NCI-H524 treated with DMSO at 0.1 percent for 48 hours (cell line): ENCODE measurements at regions not wholly inside any gene's neighbourhood (a gene's known extent, or its start where the extent isn't known, plus 50 kb on each side); places are given as distances from the start of the nearest gene placed in this dataset.
"Not testable (repeated sequence)": the region's sequence is repeated elsewhere in the genome, so short reads cannot be mapped to it uniquely, and the experiment has no call there.

ENCODE experiments used
- DNase-seq: peaks from one replicate; lab custom pipeline; 2025; lab: John Stamatoyannopoulos, UW

DNA sequence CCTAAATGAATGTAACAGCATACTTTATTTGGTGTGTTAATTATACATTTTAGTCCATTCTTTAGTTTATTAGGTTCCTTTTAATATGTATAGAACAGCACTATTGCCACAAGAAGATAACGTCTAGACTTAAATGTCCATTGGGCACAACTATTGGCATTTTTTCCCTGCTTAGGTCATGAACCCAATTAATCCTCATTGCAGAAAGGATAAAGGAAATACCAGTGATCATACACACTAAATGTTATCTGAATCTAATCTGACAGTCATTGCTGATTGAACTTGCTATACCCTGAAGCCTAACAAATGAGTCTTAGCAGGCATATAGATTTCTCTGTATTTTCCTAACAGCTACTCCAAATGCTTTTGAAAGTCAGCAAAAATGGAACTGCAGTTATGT, 2250.0 kb upstream of the AGA start:
- DNase-seq, result no peak

DNA sequence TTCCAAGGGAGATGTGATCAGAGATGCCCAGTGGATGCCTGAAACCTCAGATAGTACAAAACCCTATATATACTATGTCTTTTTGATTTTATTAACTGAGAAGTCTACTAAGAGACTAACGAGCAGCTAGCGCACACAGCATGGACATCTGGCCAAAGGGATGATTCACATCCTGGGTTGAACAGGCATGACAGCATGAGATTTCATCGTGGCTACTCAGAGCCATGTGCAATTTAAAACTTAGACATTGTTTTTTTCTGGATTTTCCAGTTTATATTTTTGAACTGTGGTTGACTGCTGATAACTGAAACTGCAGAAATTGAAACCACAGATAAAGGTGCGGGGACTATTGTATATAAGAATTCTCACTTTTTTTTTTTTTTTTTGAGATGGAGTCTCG, 2252.9 kb upstream of the AGA start:
- DNase-seq, result no peak

DNA sequence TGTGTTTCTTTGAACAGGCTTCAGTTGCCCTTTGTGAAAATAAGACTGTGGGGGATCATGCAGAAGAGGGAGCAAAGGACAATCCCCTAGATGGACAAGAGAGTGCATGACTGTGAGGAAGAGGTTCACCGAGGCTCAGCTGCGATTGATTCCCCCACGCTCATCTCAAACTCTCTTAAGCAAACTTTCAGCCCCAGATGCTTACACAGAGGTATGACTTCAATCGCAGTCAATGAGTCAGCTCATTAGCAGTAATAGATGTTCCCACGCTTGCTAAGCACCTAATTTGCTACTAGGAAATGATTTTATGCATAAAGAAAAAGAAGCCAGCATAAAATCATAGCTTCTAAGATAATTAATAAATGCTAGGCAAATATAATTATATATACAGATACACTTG, 2256.1 kb upstream of the AGA start:
- DNase-seq, result no peak

DNA sequence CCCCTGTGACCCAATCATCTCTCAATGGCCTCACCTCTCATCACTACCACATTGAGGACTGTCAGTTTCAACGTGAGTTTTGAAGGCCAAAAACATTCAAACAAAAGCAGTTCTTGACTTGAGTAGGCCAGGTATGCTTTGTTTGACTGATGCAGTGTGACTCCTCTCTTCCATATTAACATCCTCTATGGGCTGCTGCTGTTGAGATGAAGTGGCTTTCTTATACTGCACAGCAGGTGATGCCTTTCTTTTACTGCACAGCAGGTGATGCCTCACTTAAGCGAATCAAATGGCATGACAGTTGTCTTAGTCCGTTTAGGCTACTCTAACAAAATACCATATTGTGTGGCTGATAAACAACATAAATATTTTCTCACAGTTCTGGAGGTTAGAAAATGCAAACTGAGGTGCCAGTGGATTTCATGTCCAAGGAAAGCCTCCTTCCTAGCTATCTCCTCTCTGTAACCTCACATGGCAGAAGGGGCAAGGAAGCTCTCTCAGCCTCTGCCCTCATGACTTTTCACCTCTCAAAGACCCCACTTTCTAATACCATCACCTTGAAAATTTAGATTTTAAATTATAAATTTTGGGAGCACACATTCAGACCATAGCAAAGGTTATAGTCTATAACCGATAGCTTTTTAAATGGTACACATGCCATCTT, 2267.9 kb upstream of the AGA start:
- DNase-seq, result no peak

DNA sequence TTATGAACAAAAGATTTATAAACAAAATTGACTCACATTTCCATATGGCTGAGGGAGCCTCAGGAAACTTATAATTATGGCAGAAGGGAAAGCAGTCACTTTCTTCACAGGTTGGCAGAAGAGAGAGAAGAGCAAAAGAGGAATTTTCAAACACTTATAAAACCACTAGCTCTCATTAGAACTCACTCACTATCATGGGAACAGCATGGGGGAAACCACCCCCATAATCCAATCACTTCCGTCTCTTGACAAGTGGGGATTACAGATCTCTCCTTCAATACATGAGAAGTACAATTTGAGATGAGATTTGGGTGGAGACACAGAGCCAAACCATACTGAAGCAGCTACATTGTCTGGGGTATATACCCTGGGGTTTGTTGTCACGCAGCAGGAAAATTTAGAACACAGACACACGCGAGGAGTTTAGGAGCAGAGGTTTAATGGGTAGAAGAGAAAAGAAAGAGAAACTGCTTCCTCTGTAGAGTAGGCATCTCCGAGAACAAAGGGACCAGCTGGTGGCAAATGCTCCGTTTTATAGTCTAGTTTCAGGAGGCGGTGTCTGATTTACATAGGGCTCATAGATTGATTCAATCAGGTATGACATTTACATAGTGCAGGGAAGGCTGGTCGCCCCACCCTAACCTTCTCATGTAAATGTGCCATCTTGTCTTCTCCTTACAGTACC, 2277.7 kb upstream of the AGA start:
- no peak for DNase-seq

DNA sequence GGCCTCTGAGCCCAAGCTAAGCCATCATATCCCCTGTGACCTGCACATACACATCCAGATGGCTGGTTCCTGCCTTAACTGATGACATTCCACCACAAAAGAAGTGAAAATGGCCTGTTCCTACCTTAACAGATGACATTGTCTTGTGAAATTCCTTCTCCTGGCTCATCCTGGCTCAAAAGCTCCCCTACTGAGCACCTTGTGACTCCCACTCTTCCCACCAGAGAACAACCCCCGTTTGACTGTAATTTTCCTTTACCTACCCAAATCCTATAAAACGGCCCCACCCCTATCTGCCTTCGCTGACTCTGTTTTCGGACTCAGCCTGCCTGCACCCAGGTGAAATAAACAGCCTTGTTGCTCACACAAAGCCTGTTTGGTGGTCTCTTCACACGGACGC, 2284.3 kb upstream of the AGA start:
- DNase-seq, result not testable (repeated sequence)

DNA sequence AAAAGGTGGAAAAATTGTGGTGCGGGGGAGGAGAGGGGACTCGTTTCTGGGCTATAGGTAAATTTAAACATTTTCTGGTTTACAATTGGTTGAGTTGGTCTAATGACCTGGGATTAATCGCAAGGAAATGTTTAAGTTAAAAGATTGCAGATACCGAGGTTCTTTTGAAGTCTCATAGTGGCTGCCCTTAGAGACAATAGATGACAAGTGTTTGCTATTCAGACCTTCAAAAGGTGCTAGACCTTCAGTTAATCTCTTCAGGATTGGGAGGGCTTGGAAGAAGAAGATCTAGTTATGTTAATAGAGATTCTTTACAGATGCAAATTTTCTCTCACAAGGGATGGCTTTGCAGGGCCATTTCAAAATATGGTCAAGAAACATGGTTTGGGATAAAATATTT, 2286.1 kb upstream of the AGA start:
- no peak for DNase-seq

DNA sequence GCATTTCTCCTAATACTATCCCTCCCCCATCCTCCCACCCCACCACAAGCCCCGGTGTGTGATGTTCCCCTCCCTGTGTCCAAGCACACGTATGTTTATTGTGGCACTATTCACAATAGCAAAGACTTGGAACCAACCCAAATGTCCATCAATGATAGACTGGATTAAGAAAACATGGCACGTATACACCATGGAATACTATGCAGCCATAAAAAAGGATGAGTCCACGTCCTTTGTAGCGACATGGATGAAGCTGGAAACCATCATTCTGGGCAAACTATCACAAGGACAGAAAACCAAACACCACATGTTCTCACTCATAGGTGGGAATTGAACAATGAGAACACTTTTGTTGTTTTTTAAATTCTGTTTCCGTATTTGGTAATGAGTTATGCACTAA, 2294.6 kb upstream of the AGA start:
- DNase-seq, result not testable (repeated sequence)

DNA sequence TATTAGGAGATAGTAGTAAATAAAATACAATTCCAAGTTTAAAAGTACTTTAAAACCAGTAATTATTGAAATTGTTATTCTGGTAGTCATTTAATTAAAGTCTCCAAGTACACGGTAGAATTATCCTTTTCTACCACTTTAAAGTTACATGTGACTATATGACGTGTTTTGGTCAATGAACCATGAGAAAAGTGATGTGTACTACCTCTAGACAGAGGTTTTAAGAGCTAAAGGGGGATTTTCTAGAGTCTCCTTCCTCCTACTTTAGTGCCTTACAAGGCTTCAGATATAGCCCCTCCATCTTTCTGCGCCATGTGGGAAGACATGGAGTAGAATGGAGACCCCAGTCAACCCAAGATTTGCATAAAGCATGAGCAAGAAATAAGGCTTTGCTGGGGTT, 2296.6 kb upstream of the AGA start:
- no peak for DNase-seq

DNA sequence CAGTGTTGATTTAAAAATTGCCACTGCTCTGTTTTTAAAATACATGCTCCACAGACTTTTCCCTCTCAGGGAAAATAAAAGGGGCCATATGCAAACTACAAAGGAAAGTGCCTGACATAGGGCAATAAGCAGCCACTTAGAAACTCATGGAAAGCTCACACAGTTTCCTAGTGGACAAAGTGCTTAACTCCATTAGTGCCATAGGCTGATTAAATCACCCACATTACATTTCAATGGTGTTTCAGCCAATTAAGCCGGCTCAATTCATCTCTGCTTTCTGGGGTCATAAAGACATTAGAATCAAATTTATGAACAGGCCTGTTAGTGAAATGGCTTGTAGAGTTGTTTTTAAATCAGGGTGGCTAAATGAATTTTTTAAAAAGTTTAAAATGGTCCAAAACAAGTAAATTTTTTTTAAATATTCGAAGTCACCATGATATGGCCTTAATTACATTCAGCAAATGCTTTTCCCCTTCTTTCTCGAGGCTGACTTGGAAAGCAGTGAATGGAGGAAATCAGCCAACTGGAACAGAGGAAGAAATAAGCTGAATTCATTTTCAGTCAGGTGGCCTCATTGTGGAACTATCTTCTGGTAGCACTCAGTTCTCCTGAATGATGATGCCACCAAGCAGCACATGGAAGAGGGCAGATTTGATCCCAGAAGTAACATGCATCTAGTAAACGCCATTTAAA, 2305.1 kb upstream of the AGA start:
- DNase-seq, result no peak

DNA sequence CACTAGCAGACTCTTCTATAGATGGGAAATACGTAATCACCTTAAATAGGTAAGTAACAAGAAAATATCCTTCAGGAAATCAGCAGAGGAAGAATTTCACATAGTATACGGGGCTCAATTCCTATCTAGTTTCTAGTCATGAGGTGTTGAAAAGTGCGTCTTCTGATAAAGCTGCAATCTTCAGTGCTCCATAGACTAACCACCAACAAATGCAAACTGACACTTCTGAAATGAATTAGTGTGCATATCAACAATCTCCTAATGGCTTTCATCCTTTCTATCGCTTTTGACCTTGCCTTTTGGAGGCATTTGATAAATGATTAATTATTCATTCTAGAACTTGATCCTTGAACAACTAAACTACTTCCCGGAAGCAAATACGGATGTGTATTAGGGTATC, 2306.6 kb upstream of the AGA start:
- no peak for DNase-seq

DNA sequence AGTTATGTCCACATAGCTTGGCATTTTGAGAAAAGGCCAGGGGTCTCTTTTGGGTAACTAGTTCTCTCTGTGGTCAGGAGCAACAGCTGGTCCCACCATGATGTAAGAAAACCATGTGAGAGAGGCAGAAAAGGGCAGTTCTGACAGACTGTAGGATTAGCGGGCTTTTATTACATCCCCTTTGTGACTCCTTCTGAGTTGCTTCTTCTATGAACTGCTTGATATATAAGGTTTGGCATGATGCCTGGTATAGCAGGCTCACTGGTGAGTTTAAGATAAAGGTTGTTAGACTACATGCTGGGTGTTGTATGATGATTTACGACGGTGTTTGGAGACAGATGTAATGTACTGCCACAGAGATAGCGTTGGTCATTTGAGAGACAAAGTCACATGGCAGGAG, 2308.1 kb upstream of the AGA start:
- DNase-seq, result no peak

DNA sequence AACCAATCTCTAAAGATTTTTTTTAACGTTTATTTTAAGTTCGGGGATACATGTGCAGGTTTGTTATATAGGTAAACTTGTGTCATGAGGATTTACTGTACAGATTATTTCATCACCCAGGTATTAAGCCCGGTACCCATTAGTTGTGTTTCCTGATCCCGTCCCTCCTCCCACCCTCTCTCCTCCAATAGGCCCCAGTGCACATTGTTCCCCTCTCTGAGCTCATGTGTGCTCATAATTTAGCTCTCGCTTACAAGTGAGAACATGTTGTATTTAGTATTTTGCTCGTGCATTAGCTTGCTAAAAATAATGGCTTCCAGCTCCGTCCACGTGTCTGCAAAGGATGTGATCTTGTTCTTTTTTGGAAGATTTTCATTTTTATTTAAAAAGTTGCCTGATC, 2309.4 kb upstream of the AGA start:
- DNase-seq, result no peak

DNA sequence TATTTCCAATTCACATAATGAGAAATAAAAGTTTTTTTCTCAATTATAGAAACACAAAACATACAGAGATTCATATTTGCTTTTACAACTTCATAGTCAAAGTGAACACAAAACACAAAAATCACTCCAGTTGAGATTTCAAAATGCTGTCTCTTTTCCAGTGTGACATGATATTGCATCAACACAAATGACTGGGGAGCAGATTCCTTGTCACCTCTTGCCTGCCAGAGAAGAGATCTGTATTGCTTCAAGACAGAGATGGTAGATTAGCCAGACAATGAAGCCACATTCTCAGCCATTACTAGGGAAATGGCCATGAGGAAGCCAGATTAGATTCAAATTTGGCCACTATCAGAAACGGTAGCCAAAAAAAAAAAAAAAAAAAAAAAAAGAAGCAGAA, 2313.1 kb upstream of the AGA start:
- DNase-seq, result no peak

DNA sequence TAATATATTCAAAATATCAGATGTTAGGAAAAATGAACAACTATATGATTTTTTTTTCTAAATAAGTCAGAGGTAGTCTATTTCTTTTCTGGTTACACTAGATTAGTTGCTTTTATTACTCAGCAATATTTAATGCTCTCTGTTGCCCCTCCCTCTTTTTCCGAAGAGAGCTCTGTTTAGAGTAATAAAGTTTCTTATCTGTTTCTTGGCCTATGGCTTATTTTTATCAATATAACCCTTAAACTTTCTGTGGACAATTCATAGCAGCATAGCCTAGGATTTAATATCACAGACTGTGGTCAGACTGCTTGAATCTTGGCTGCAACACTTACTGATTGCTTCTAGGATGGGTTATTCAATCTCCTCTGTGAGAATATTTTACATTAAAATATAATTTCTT, 2315.4 kb upstream of the AGA start:
- DNase-seq, result no peak

DNA sequence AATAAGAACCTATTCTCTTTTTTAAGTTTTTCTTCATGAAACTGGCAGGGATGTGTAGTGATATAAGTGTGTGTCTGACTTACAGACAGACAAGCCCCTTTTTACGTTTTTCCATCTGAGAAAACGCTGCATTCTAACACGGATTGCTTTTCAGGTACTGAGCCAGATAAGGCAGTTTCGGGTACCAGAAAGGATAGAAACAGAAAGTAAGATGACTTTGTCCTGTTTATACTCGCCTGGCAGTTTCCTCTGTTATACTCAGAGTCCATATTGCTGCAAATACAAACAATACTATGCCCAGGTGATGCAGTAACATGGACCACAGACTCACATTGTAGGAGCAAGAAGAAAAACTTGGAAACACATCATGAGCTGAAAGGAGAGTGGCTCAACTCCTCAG, 2320.6 kb upstream of the AGA start:
- no peak for DNase-seq

DNA sequence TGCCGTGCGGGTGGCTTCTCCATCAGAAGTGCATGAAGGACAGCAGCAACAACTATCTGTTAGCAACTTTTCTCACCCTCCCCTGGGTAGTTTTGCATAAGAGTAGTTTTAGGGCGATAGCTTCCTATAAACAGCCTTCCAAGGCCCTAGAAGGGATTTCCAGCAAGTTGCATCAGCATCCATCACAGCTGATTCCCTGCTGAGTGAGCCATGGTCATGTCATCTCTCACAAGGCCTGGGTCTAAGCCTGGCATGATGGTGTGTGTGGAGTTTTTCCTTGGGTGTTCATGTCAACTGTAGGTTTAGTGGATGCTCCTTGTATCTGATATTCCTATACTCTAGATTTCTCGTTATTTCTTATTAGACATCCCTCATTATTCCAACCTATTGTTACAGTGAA, 2324.7 kb upstream of the AGA start:
- no peak for DNase-seq

DNA sequence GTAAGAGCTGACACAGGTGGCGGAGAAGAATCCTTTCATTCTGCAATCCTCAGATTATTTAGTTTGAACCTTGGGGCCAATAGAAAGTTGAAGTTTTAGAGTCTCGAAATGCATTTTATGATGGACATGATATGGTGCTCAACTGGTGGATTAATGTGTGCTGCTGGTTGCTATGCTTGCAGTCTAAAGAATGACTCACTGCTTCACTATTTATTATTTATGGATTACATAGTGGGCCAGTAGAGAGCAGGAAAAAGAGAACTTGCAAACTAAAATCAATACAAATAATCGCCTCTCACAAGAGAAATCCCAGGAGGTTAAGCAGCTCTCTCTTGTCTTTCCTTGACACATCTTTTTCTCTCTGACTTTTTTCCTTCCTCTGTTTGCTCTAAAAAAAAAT, 2326.8 kb upstream of the AGA start:
- no peak for DNase-seq

DNA sequence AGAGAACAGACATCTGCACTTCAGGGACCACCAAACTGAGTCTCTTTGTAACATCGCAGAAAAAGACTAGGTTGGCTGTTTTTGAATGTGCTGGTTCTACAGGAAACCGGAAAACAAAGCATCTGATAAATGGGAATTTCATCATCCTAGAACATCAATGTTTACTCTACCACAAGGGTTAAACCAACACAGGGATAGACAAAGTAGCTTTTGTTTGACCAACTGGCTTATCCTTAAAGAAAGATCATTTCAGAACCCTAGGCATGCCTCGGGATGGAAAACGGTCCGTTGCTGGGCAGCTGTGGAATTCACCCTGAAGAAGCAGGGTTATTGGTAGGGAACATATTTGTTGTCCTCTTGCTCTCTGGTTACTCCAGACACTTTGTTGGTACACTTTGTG, 2355.5 kb upstream of the AGA start:
- DNase-seq, result no peak

DNA sequence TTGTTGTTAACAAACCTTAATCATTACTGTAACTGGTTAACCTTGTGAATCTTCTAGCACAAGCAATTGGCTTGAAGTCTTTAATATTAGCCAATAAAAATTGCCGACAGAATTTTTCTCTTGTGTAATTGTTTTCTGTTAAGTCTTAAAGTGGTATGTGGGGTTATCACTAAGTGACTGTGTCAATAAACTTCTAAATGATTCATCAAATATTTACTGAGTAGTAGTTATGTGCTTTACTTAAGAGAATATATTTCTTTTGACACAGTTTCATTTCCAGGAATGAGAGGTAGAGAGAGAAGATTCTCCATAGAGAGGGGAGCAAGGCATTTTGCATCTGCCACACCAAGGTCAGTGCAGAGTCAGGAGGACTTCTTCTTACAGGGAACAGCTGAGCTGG, 2361.6 kb upstream of the AGA start:
- DNase-seq, result no peak

DNA sequence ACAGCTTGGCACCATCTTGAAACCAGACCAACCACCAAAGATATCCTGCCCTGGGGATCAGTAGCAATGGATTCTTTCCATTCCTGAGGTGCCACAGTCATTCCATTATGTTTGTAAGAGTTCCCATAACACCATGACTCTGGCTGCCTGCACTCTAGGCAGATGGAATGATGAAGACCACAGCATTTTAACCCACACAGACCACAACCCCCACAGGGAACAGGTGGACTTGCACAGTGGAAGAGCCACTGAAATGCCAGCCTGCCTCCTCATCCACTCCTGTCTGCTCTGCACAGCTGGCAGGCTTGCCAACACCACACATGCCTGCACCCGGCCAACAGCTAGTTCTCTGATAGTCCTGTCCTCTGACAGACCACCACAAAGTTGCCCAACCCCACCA, 2362.2 kb upstream of the AGA start:
- DNase-seq, result no peak

DNA sequence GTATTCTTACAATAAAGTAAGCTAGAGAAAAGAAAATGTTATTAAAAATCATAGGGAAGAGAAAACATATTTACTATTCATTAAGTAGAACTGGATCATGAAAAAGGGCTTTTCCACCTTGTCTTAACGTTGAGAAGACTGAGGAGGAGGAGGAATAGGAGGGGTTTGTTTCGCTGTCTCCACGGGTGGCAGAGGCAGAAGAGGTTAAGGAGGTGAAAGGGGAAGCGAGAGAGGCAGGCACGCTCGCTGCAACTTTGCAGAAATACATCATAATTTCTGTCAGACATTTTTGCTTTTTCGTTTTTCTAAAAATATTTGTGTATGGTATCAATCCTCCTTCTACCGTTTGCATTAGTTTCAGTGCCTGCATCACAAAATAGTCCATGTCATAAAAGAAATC, 2375.1 kb upstream of the AGA start:
- DNase-seq, result no peak

DNA sequence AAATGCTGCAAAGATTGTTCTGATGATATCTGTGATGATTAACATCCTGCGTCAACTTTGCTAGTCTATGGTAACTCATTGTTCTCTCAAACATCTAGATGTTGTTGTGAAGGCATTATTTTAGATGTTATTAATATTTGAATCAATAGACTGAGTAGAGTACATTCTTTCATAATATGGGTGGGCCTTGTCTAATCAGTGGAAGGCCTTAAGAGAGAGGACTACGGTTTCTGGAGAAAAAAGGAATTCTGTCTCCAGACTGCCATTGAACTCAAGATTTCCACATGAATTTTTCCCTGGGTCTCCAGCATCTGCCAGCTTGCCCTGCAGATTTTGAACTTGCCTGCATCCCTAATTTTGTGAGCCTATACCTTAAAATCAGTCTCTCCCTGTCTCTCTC, 2381.1 kb upstream of the AGA start:
- no peak for DNase-seq

DNA sequence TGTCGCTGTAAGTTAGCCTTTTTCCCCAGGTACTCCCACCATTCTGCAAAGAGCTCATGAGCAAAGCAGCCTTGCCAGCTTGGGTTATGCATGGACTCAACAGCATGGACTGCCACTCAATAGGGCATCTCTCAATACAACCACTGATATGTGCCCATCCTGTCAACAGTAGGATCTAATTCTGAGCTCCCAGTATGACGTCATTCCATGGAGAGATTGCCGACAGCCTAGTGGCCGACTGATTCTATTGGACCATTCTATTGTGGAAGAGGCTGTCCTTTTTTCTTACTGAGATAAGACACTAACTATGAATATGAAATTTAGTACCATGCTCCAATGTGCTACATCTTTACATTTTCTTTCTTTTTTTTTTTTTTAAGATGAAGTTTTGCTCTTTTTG, 2389.0 kb upstream of the AGA start:
- DNase-seq, result no peak
